Activated CD8-positive, alpha-beta T cell treated with anti-CD3 and anti-CD28 coated beads, Interleukin-2, amount 10 ng/mL, durations not matched to agents 7 days and 5 days (primary cell): ENCODE measurements at regions not wholly inside any gene's neighbourhood (a gene's known extent, or its start where the extent isn't known, plus 50 kb on each side); places are given as distances from the start of the nearest gene placed in this dataset.
"Not testable (repeated sequence)": the region's sequence is repeated elsewhere in the genome, so short reads cannot be mapped to it uniquely, and the experiment has no call there.

Source experiments
- ATAC-seq: fragments of 150-1000 bp; cut with Tn5 transposase; one replicate; pipeline ENCODE4 v1.10.0; 2021; ENCODE audit warnings: moderate library complexity
- CTCF ChIA-PET: fragments of 350-600 bp; sonication (Branson Sonifier 250); formaldehyde crosslinking; loops from one replicate; lab custom pipeline; 2021; ENCODE audit warnings: antibody characterized with exemption; lab: Charles Lee
- POLR2A ChIA-PET: fragments of 350-600 bp; sonication (Branson Sonifier 250); formaldehyde crosslinking; loops from one replicate; lab custom pipeline; 2021; ENCODE audit warnings: antibody characterized with exemption; lab: Charles Lee
- DNase-seq: peaks from one replicate; pipeline ENCODE4 v3.0.0-alpha.2; 2020
- H3K27ac Mint-ChIP-seq: one replicate; pipeline ENCODE4 v1.8.0; 2021; ENCODE audit warnings: mild to moderate bottlenecking, mixed read lengths
- H3K27me3 Mint-ChIP-seq: one replicate; pipeline ENCODE4 v1.8.0; 2021; ENCODE audit warnings: low read depth, mixed read lengths
- H3K36me3 Mint-ChIP-seq: one replicate; pipeline ENCODE4 v1.8.0; 2021; ENCODE audit warnings: low read depth, mixed read lengths
- H3K4me1 Mint-ChIP-seq: one replicate; pipeline ENCODE4 v1.8.0; 2021; ENCODE audit warnings: low read depth, mixed read lengths
- H3K4me3 Mint-ChIP-seq: one replicate; pipeline ENCODE4 v1.8.0; 2021; ENCODE audit warnings: mild to moderate bottlenecking, mixed read lengths
- H3K9me3 Mint-ChIP-seq: one replicate; pipeline ENCODE4 v1.8.0; 2022; ENCODE audit warnings: mixed read lengths; ENCODE audit not compliant: insufficient read depth

DNA sequence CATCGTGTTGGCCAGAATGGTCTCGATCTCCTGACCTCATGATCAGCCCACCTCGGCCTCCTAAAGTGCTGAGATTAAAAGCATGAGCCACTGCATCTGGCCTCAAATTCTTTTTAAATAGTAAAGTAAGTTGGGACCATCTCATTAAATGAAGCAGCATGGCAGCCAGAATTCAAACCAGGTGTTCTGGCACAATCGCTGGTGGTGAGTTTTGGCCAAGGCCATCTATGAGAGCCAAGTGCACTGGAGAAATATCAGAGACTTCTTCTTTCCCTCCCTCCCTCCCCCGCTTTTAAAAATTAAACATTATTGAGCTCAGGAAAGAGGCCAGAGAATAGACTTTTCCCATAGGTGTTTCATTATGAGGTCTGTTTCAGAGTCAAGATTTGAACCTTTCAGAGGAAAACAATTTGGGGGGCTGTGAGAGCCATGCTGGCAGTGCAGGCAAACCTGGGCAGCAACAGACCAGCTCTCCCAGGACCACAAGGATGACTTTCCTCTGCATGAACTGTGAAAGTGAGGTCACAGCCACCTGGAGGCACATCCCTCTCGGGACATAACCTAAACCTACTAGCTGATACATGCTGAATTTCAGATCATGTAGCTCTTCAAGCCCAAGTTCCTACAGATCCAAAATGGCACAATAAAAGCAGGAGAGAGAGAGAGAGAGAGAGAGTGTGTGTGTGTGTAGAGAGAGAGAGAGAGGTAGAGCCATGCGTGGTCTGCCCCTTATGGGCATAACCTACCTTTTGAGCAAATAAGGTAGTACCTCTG is 94.6 kb upstream of the DMRT1 start:
- ChIA-PET CTCF (interaction anchor here (0.6 to 1.8 kb wide), 2 partner anchors 10 to 133 kb away, joined by 3 to 4 read pairs; no protein-coding TSS in a partner anchor), POLR2A (no interaction called here)
- Mint-ChIP-seq H3K4me3 (no peak overlapping the region), H3K36me3 (peaks cover 3% of the 10 kb centered on the region), H3K4me1 (peaks cover 46% of the 10 kb centered on the region), H3K9me3 (no peaks in the 10 kb centered on the region), H3K27ac (no peak overlapping the region), H3K27me3 (no peaks in the 10 kb centered on the region)
- ATAC-seq = no peak
- DNase-seq = no peak

- H3K4me3 Mint-ChIP-seq = no peak overlapping the region
- H3K36me3 Mint-ChIP-seq = peaks cover 3% of the 10 kb centered on the region
- POLR2A ChIA-PET = no interaction called here
- H3K27me3 Mint-ChIP-seq = no peaks in the 10 kb centered on the region
- H3K27ac Mint-ChIP-seq = no peak overlapping the region
- H3K4me1 Mint-ChIP-seq = peaks cover 52% of the 10 kb centered on the region
- CTCF ChIA-PET = interaction anchor here (0.6 to 2.1 kb wide), 2 partner anchors 10 to 133 kb away, joined by 3 to 8 read pairs; no protein-coding TSS in a partner anchor
- no peak for ATAC-seq
- no peak for DNase-seq
- H3K9me3 Mint-ChIP-seq = no peaks in the 10 kb centered on the region
Measured at GRCh38 chr9:747567-747966, 93.9 kb upstream of the DMRT1 start.

DNA sequence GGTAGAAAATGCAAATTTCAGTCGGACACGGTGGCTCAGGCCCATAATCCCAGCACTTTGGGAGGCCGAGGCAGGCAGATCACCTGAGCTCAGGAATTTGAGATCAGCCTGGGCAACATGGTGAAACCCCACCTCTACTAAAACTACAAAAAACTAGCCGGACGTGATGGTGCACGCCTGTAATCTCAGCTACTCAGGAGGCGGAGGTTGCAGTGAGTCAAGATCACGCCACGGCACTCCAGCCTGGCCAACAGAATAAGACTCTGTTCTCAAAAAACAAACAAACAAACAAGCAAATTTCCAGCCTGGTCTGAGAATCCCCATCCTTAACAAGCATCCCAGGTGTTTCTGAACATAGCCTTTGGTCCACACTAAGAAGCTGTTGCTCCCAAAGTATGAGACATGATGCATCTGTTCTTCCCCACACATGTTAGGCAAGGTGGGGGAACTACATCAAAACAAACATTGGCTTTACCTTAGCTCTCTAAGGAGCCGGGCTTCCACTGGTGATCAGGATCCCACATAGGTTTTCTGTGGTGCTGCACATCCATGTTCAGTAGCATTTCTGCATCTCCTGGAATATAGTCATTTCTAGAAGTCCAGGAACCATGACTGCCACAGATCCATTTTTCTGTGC is 92.5 kb upstream of the DMRT1 start:
- Mint-ChIP-seq H3K27me3 (no peaks in the 10 kb centered on the region), H3K36me3 (peaks cover 2% of the 10 kb centered on the region), H3K4me3 (peak overlapping the region; percentile 8), H3K4me1 (peaks cover 55% of the 10 kb centered on the region), H3K27ac (peak overlapping the region; percentile 39), H3K9me3 (no peaks in the 10 kb centered on the region)
- ATAC-seq (no peak), DNase-seq (no peak)
- ChIA-PET POLR2A (interaction anchor here (0.7 to 0.9 kb wide), 2 partner anchors 10 to 56 kb away, joined by 3 read pairs; no protein-coding TSS in a partner anchor), CTCF (interaction anchor here (0.7 to 2.1 kb wide), 10 partner anchors 9 to 413 kb away, joined by 3 to 8 read pairs (median 3); no protein-coding TSS in a partner anchor)

- Mint-ChIP-seq H3K4me3 (peak overlapping the region; percentile 39), H3K27ac (no peak overlapping the region), H3K27me3 (no peaks in the 10 kb centered on the region), H3K4me1 (peaks cover 61% of the 10 kb centered on the region), H3K36me3 (peaks cover 2% of the 10 kb centered on the region), H3K9me3 (no peaks in the 10 kb centered on the region)
- CTCF ChIA-PET = interaction anchor here (0.7 to 2.1 kb wide), 9 partner anchors 8 to 137 kb away, joined by 3 to 8 read pairs (median 3); no protein-coding TSS in a partner anchor
- DNase-seq (peak; percentile 76), ATAC-seq (peak; percentile 68)
- POLR2A ChIA-PET = interaction anchor here (0.7 to 0.9 kb wide), 2 partner anchors 9 to 11 kb away, joined by 3 read pairs; no protein-coding TSS in a partner anchor
Measured at GRCh38 chr9:749716-750115, 91.8 kb upstream of the DMRT1 start.

GRCh38 chr9:750249-750967 is 91.1 kb upstream of the DMRT1 start:
- POLR2A ChIA-PET = interaction anchor here (0.7 kb wide), 1 partner anchor 11 kb away, joined by 3 read pairs; no protein-coding TSS in a partner anchor
- peak overlapping the region; percentile 39 for H3K4me3 Mint-ChIP-seq

GRCh38 chr9:751137-752051 is 90.1 kb upstream of the DMRT1 start:
- H3K27me3 Mint-ChIP-seq = peaks cover 1% of the 10 kb centered on the region
- no peaks in the 10 kb centered on the region for H3K36me3 Mint-ChIP-seq
- peak overlapping the region; percentile 4 for H3K27ac Mint-ChIP-seq
- CTCF ChIA-PET = interaction anchor here (1.2 to 2.2 kb wide), 3 partner anchors 11 to 138 kb away, joined by 3 to 8 read pairs (median 4); no protein-coding TSS in a partner anchor
- no peak for DNase-seq
- peaks cover 76% of the 10 kb centered on the region for H3K4me1 Mint-ChIP-seq
- no peak overlapping the region for H3K4me3 Mint-ChIP-seq
- H3K9me3 Mint-ChIP-seq = no peaks in the 10 kb centered on the region
- no peak for ATAC-seq
- POLR2A ChIA-PET = no interaction called here

More at GRCh38 chr9:750249-750967, 91.1 kb upstream of the DMRT1 start:
- H3K27me3 Mint-ChIP-seq = no peaks in the 10 kb centered on the region
- peaks cover 2% of the 10 kb centered on the region for H3K36me3 Mint-ChIP-seq
- H3K4me1 Mint-ChIP-seq = peaks cover 68% of the 10 kb centered on the region
- CTCF ChIA-PET = interaction anchor here (0.7 to 2.2 kb wide), 8 partner anchors 12 to 135 kb away, joined by 3 to 8 read pairs (median 3); no protein-coding TSS in a partner anchor
- ATAC-seq = no peak
- peak overlapping the region; percentile 43 for H3K27ac Mint-ChIP-seq
- H3K9me3 Mint-ChIP-seq = no peaks in the 10 kb centered on the region
- DNase-seq = no peak

DNA sequence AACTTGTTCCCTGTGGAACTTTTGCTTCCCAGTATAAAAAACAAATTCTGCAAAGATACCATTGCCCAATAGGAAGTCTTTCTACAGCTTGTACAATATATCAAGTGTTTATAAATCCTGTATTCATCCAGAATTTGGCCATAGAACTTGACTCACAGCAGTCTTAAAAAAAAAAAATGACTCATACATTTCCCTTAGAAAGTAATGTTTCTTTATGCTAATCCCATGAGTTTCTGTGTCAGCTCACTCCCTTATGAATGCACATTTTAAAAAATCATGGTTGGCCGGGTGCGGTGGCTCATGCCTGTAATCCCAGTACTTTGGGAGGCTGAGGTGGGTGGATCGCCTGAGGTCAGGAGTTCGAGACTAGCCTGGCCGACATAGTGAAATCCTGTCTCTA is 89.3 kb upstream of the DMRT1 start:
- DNase-seq (no peak), ATAC-seq (no peak)
- no peak overlapping the region for H3K4me3 Mint-ChIP-seq
- POLR2A ChIA-PET = no interaction called here
- peaks cover 79% of the 10 kb centered on the region for H3K4me1 Mint-ChIP-seq
- peaks cover 1% of the 10 kb centered on the region for H3K27me3 Mint-ChIP-seq
- H3K36me3 Mint-ChIP-seq = no peaks in the 10 kb centered on the region
- no peak overlapping the region for H3K27ac Mint-ChIP-seq
- CTCF ChIA-PET = interaction anchor here (1.2 to 2.2 kb wide), 3 partner anchors 10 to 139 kb away, joined by 3 to 8 read pairs (median 4); no protein-coding TSS in a partner anchor
- H3K9me3 Mint-ChIP-seq = no peaks in the 10 kb centered on the region

GRCh38 chr9:752681-753200 is 88.8 kb upstream of the DMRT1 start:
- H3K27me3 Mint-ChIP-seq = peaks cover 1% of the 10 kb centered on the region
- no peak overlapping the region for H3K27ac Mint-ChIP-seq
- H3K36me3 Mint-ChIP-seq = no peaks in the 10 kb centered on the region
- DNase-seq (no peak), ATAC-seq (no peak)
- no peak overlapping the region for H3K4me3 Mint-ChIP-seq
- ChIA-PET CTCF (interaction anchor here (0.6 to 2.2 kb wide), 3 partner anchors 10 to 137 kb away, joined by 3 to 8 read pairs (median 3); no protein-coding TSS in a partner anchor), POLR2A (no interaction called here)
- H3K9me3 Mint-ChIP-seq = no peaks in the 10 kb centered on the region
- peaks cover 77% of the 10 kb centered on the region for H3K4me1 Mint-ChIP-seq

- POLR2A ChIA-PET = interaction anchor here (0.8 kb wide), 1 partner anchor 298 kb away, joined by 3 read pairs; no protein-coding TSS in a partner anchor
- CTCF ChIA-PET = not testable (repeated sequence)
Measured at GRCh38 chr9:753734-754133, 87.8 kb upstream of the DMRT1 start.

More at GRCh38 chr9:753734-754133, 87.8 kb upstream of the DMRT1 start:
- not testable (repeated sequence) for H3K4me3 Mint-ChIP-seq, H3K27me3 Mint-ChIP-seq, DNase-seq, H3K27ac Mint-ChIP-seq, H3K36me3 Mint-ChIP-seq, ATAC-seq, H3K9me3 Mint-ChIP-seq
- H3K4me1 Mint-ChIP-seq = peaks cover 71% of the 10 kb centered on the region
